GM18873 (cell line): ENCODE measurements at regions not wholly inside any gene's neighbourhood (a gene's known extent, or its start where the extent isn't known, plus 50 kb on each side); places are given as distances from the start of the nearest gene placed in this dataset.

ENCODE experiments used
- ATAC-seq: cut with Tn5 transposase; IDR thresholded peaks from one replicate; pipeline ENCODE4 v1.9.1; 2021; ENCODE audit warnings: mild to moderate bottlenecking, moderate library complexity, moderate number of reproducible peaks; ENCODE audit not compliant: unreplicated experiment, low FRiP score

- no peak for ATAC-seq
Measured at GRCh38 chr15:70478251-70478990, 284.9 kb downstream of the UACA start.

DNA sequence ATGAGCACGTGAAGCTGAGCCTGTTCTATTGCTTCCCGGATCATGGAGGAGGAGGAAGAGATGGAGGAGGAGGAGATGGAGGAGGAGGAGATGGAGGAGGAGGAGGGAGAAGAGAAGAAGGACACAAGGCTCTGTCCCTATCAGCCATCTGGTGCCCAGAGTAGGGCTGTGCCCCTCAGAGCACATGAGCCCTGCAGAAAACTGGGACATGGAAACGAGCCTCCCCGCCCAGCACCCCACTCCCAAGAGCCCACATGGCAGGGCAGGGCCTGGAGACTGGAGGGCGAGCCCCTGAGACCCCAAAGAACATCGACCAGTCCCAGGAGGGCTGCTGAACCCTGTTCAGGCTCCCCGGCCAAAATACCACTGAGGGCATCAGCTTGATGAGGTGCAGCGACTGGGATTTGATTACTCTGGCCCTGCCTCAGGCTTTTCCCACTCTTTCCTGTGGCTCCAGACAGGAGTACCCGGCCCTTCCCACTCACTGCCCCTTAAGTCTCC is 285.6 kb downstream of the UACA start:
- ATAC-seq: no peak

GRCh38 chr15:70476441-70476840 is 286.9 kb downstream of the UACA start:
- ATAC-seq: no peak

DNA sequence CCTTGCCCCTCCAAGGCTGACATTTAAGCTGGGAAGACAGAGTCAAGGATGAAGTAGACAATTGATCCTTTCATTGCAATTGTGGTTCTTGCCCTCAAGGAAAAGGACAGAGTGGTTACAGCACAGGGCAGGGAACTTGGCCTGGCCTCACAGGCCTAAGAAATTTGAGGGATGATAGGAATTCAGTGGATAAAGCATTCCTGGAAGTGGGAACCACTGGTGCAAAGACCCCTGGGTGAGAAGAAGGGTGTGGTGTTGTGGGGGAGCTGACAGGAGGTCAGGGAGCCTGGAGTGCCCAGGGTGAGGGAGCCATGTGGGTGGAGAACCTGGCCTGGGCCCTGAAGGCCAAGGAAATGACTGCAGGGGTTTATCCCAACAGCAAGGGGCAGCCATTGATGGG is 287.4 kb downstream of the UACA start:
- ATAC-seq: no peak

DNA sequence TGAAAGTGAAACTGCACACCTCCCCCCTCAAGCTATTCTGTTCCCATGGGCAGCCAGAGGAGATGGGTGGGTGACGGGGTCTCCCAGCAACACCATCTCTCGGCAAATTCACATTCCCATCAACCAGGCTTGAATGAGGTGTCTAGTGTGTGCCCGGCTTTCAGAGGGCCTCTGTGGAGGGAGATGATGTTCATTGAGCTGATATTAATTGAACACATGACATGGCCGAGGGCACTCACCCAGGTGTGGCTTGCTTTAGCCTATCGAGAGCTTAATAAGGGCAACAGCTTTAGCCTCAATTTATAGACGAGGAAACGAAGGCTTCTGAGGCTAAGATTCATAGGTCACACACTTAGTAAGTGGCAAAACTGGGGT is 288.0 kb downstream of the UACA start:
- no peak for ATAC-seq

DNA sequence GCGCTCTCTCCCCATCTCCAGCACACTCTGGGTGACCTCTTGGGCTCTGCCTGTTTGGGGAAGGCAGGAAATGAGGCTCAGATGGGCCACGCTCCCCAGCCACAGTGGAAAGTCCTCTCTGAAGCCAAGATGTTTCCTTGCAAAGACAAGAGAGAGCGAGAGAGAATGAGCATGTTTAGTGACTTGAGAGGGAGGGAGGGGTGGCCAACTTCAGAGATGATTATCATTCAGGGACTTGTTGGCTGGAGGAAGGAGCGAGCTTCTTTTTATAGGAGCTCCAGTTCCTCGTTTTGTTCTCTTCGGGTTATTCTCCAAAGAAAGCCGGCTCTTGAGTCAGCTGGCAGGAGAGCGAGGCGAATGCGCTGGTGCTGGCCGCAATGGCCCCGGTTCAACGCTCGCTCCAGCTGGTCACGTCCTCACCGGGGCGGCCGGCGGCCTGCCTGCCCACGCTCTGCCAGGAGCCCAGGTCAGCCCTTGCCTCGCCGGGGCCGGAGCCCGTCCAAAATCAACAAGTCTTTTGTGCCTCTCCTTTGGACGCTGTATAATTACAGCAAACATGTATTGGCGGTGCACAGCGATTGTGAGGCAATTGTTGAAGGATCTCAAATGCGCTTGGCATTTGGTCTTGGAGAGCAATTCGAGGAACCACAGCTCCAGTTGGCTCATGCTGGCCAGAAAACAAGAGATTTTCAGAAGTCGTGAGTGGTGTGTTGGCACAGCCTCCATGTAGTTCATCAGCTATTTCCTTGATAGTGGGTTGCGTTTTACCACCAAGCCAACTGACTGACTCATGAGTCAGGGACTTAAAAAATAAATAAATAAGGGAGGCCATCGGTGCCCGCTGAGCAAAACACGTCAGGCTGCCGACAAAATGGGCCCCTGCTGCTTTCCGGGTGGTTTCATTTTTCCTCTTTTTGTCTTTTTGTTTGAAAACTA is 288.6 kb downstream of the UACA start:
- ATAC-seq: no peak

- no peak for ATAC-seq
Measured at GRCh38 chr15:70473581-70474370, 289.6 kb downstream of the UACA start.

- ATAC-seq: no peak
Measured at GRCh38 chr15:70471517-70471916, 291.8 kb downstream of the UACA start.

GRCh38 chr15:70470556-70471191 is 292.7 kb downstream of the UACA start:
- no peak for ATAC-seq

DNA sequence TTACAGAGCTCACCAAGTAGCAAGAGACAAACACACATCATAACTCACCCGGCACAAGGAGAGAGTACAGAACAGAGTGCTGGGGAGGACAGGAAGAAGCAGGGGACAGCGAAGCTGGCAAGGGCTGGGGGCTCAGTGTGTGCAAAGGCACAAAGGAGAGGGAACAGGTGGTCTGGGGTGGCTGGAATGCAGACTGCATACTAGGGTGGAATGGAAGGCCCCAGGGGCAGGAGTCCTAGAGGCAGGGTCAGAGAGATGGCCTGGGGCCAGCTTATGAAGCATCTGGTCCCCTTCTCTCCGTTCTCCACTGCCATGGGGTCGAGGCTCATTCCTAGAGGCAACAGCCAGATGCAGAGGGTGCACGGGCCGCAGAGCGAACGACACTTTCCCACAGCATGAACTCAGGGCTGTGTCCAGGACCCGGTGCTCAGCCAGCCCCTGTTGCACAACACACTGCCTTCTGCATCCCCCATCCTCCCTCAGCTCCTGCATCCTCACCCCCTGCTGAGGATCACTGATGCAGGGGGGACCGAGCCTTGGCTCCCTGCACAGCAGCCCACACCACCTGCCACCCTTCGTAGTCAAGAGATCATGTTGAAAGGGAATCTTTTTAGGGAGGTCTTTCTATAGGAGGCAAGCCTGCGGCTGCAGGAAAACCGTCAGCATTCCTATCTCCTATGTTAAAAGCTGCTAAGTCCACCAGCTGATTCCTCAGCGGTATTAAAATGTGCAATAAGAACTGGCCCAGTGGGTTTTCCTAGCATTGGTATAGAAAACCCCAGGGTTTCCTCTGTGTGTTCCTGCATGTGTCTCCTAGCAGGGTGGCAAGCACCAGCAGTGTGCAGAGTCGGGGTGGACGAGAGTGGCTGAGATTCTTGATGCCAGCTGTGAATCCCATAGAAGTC is 293.5 kb downstream of the UACA start:
- ATAC-seq: no peak

- ATAC-seq: no peak
Measured at GRCh38 chr15:70469182-70469581, 294.2 kb downstream of the UACA start.

GRCh38 chr15:70466895-70467529 is 296.3 kb downstream of the UACA start:
- ATAC-seq: no peak

GRCh38 chr15:70466305-70466704 is 297.1 kb downstream of the UACA start:
- ATAC-seq: no peak

DNA sequence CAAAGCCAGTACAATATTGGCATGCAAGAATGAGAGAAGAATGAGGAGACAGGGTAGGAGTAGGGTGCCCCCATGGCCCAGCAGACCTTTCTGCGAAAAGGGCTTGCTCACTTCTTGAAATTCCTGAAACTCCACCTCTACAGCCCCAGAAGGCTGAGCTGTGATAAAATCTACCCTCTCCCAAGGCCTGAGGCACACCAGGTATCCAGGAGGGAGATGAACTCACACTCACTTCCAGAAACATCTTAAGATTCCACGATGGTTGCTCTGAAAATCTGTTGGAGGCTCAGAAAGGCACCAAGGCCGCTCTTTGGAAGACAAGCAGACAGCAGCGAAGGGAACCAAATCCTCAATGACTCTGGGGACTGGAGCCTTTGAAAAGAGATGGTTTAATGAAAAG is 297.5 kb downstream of the UACA start:
- no peak for ATAC-seq

DNA sequence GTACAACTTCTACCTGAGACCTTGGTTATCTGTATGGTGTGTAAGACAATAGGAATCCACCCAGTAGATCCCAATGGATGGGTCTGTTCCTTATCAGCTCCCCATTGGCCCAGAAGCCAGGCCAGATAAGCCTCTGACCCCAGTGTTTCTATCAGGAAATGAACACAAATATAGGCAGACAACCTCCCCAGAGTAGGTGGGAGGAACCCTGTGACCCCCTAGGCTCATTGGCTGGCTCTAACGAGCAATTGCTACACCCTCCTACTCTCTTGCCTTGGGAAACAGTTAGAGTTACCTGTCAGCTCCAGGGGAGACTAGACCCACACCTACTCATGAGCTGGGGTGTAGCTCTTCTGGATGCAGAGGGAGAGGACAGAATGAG is 299.9 kb downstream of the UACA start:
- ATAC-seq: no peak

GRCh38 chr15:70461992-70462391 is 301.4 kb downstream of the UACA start:
- ATAC-seq: no peak

DNA sequence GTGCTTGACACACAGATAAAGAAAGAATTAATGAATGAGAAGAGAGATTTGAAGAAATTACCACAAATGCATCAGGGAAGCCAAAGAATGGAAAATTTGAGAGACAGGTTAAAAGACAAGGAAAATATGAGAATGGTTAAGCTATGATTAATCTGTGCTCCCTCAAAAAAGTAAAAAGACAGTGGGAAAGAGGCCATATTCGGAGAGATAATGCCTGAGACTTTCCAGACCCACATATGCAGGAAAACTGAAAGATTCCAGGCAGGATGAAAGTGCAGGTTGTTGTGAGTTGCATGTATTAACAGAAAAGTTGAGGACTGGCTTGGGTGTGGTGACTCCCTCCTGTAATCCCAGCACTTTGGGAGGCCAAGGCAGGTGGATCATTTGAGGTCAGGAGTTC is 302.3 kb downstream of the UACA start:
- no peak for ATAC-seq

DNA sequence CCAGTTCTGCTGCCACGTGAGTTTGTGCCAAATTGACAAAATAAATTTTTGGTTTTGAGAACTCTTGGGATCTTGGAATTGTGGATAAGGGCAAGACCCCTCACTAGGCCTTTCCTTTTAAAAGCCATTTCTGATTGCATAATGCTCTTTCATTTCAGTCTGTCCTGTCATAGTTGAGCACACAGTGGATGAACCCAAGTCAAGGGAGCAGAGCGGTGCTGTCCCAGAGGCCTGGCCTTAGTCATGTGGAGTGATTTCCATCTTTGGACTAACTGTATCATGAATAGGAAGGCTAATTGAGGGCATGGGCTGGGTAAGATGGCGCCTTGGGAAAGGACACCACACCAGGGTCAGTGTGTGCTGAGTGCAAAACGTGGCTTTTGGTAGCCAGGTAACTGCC is 304.0 kb downstream of the UACA start:
- ATAC-seq: no peak

- ATAC-seq: no peak
Measured at GRCh38 chr15:70453766-70454165, 309.6 kb downstream of the UACA start.
